ENCODE measurements at regions not wholly inside any gene's neighbourhood (a gene's known extent, or its start where the extent isn't known, plus 50 kb on each side); places are given as distances from the start of the nearest gene placed in this dataset.

DNA sequence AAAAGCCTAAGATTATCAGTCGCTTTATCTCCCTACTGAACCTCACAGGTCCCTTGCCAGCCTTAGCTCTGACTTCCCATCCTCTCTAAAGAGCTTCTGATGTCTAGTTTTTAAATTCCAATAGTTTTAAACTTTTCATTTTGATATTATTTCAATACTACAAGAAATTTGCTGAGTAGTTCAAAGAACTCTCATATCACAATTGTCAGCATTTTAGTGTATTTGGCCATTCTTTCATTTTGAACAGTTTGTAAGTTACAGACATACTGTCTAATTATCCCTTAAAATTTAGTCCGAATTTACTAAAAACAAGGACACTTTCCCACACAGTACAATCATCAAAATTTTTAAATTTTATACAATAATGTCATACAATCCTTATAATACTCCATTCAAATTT lies 666.8 kb upstream of the SETBP1 start:
- Histone ChIP-seq H3K4me3 (ENCODE audit: insufficient read depth, low read length, poor library complexity, severe bottlenecking) (no peak overlapping the region), H4K20me1 (ENCODE audit: low read depth, low read length) (no peaks in the 10 kb centered on the region), H3K27me3 (ENCODE audit: low read length) (no peaks in the 10 kb centered on the region), H3K27ac (ENCODE audit: low read depth, low read length) (no peak overlapping the region), H2AFZ (ENCODE audit: low read depth, low read length, severe bottlenecking) (no peak overlapping the region), H3K9me3 (ENCODE audit: insufficient read depth, low read length) (no peaks in the 10 kb centered on the region), H3K79me2 (ENCODE audit: insufficient read depth, low read length) (no peaks in the 10 kb centered on the region), H3K4me2 (ENCODE audit: low read depth, low read length, poor library complexity, severe bottlenecking) (no peak overlapping the region), H3K9ac (ENCODE audit: low read length) (no peak overlapping the region), H3K36me3 (ENCODE audit: low read length) (no peaks in the 10 kb centered on the region), H3F3A (ENCODE audit: insufficient read depth) (no peaks in the 10 kb centered on the region), H3K9me2 (replicated peaks; ENCODE audit: insufficient read depth, low read length) (no peaks in the 10 kb centered on the region)
- TF ChIP-seq, protein P1, sequence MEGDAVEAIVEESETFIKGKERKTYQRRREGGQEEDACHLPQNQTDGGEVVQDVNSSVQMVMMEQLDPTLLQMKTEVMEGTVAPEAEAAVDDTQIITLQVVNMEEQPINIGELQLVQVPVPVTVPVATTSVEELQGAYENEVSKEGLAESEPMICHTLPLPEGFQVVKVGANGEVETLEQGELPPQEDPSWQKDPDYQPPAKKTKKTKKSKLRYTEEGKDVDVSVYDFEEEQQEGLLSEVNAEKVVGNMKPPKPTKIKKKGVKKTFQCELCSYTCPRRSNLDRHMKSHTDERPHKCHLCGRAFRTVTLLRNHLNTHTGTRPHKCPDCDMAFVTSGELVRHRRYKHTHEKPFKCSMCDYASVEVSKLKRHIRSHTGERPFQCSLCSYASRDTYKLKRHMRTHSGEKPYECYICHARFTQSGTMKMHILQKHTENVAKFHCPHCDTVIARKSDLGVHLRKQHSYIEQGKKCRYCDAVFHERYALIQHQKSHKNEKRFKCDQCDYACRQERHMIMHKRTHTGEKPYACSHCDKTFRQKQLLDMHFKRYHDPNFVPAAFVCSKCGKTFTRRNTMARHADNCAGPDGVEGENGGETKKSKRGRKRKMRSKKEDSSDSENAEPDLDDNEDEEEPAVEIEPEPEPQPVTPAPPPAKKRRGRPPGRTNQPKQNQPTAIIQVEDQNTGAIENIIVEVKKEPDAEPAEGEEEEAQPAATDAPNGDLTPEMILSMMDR (IDR thresholded peaks at IDR 0.05; ENCODE audit: insufficient read depth, low read length, poor library complexity, severe bottlenecking), result no peak
- TF ChIP-seq EZH2phosphoT487 (conservative IDR thresholded peaks at IDR 0.05; ENCODE audit: low read length), result no peak

DNA sequence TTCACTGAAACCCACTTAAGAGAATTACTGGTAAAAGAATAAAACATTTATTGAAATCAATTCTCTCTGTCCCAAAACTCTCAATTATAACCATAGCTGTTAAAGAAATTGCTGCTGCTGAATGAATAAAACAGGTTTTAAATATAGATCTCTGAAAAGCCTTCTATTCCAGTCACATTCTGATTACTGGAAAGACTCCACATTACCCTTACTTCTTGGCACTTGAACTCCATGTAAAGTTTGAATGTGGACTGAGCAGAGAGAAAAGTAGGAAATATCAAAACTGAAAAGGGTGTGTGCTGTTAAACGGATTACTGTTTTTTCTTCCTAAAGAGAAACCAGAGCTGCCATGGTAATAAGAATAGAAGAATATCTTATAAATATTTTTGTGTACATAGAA lies 655.3 kb upstream of the SETBP1 start:
- Histone ChIP-seq H3K27me3 (ENCODE audit: low read length) (no peaks in the 10 kb centered on the region), H3K36me3 (ENCODE audit: low read length) (no peaks in the 10 kb centered on the region), H3K9me2 (replicated peaks; ENCODE audit: insufficient read depth, low read length) (no peaks in the 10 kb centered on the region), H3K79me2 (ENCODE audit: insufficient read depth, low read length) (no peaks in the 10 kb centered on the region), H4K20me1 (ENCODE audit: low read depth, low read length) (no peaks in the 10 kb centered on the region), H3F3A (ENCODE audit: insufficient read depth) (no peaks in the 10 kb centered on the region), H2AFZ (ENCODE audit: low read depth, low read length, severe bottlenecking) (no peak overlapping the region), H3K4me2 (ENCODE audit: low read depth, low read length, poor library complexity, severe bottlenecking) (no peak overlapping the region), H3K9me3 (ENCODE audit: insufficient read depth, low read length) (no peaks in the 10 kb centered on the region), H3K9ac (ENCODE audit: low read length) (no peak overlapping the region), H3K4me3 (ENCODE audit: insufficient read depth, low read length, poor library complexity, severe bottlenecking) (no peak overlapping the region), H3K27ac (ENCODE audit: low read depth, low read length) (no peak overlapping the region)
- TF ChIP-seq, protein P1 (IDR thresholded peaks at IDR 0.05; ENCODE audit: insufficient read depth, low read length, poor library complexity, severe bottlenecking), result no peak
- TF ChIP-seq EZH2phosphoT487 (conservative IDR thresholded peaks at IDR 0.05; ENCODE audit: low read length), result no peak

DNA sequence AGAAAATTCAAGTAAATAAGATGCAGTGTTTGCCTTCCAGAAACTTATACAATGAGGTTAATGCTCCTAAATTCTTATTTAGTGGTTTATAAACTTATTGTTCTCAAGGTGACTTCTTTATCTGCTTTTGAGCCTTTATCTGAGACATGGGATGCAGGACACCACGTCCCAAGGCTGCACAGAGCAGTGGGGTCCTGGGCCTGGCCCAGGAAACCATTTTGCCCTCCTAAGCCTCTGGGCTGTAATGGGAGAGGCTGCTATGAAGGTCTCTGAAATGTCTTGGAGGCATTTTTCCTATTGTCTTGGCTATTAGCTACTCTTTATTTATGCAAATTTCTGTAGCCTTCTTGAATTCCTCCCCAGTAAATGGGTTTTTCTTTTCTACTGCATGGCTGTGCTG lies 652.6 kb upstream of the SETBP1 start:
- H3K4me3 ChIP-seq (ENCODE audit: insufficient read depth, low read length, poor library complexity, severe bottlenecking), result no peak overlapping the region
- H3F3A ChIP-seq (ENCODE audit: insufficient read depth), result no peaks in the 10 kb centered on the region
- no peaks in the 10 kb centered on the region for H3K9me2 ChIP-seq (replicated peaks; ENCODE audit: insufficient read depth, low read length)
- no peaks in the 10 kb centered on the region for H3K27me3 ChIP-seq (ENCODE audit: low read length)
- H3K9me3 ChIP-seq (ENCODE audit: insufficient read depth, low read length), result no peaks in the 10 kb centered on the region
- no peaks in the 10 kb centered on the region for H3K36me3 ChIP-seq (ENCODE audit: low read length)
- no peak overlapping the region for H2AFZ ChIP-seq (ENCODE audit: low read depth, low read length, severe bottlenecking)
- H4K20me1 ChIP-seq (ENCODE audit: low read depth, low read length), result no peaks in the 10 kb centered on the region
- no peaks in the 10 kb centered on the region for H3K79me2 ChIP-seq (ENCODE audit: insufficient read depth, low read length)
- no peak for TF ChIP-seq EZH2phosphoT487 (conservative IDR thresholded peaks at IDR 0.05; ENCODE audit: low read length)
- TF ChIP-seq, protein P1 (IDR thresholded peaks at IDR 0.05; ENCODE audit: insufficient read depth, low read length, poor library complexity, severe bottlenecking), result no peak
- no peak overlapping the region for H3K4me2 ChIP-seq (ENCODE audit: low read depth, low read length, poor library complexity, severe bottlenecking)
- H3K27ac ChIP-seq (ENCODE audit: low read depth, low read length), result no peak overlapping the region
- no peak overlapping the region for H3K9ac ChIP-seq (ENCODE audit: low read length)

Data from SU-DHL-6 (cell line).